ENCODE measurements at regions not wholly inside any gene's neighbourhood (a gene's known extent, or its start where the extent isn't known, plus 50 kb on each side); places are given as distances from the start of the nearest gene placed in this dataset.

DNA sequence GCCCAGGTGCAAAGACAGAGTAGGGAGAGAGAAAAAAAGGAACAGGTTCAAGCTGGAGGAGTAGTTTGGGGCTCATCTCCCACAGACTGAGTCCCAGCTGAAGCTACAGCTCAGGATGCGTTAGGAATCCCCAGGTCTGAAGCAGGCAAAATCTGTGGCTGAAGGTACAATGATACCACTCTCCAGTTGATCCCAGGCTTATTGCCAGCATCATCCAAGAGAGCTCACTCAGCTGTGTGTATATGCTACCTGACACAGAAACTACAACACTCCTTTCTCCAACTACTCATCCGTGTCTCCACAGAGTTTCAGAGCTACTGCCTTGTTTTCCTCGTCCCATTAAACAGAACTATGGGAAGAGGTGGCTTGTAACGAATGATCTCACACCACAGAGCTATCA lies 851.3 kb downstream of the GRID1 start:
- no CpG with 5 or more reads among the region's 4 CpGs for WGBS (ENCODE audit: insufficient coverage, low lambda C conversion rate)
- H3K36me3 ChIP-seq (ENCODE audit: control insufficient read depth, insufficient read depth, low read length), result no peaks in the 10 kb centered on the region
- no peak for DNase-seq
- no peak overlapping the region for H3K27ac ChIP-seq (ENCODE audit: low read length)
- no peak overlapping the region for H3K4me3 ChIP-seq (ENCODE audit: low read length)
- no peaks in the 10 kb centered on the region for H3K4me1 ChIP-seq (ENCODE audit: control insufficient read depth, insufficient read depth, low read length)
- H3K9me3 ChIP-seq (ENCODE audit: control insufficient read depth, low read depth, low read length), result no peaks in the 10 kb centered on the region
- no peaks in the 10 kb centered on the region for H3K27me3 ChIP-seq (ENCODE audit: control insufficient read depth, insufficient read depth, low read length)

DNA sequence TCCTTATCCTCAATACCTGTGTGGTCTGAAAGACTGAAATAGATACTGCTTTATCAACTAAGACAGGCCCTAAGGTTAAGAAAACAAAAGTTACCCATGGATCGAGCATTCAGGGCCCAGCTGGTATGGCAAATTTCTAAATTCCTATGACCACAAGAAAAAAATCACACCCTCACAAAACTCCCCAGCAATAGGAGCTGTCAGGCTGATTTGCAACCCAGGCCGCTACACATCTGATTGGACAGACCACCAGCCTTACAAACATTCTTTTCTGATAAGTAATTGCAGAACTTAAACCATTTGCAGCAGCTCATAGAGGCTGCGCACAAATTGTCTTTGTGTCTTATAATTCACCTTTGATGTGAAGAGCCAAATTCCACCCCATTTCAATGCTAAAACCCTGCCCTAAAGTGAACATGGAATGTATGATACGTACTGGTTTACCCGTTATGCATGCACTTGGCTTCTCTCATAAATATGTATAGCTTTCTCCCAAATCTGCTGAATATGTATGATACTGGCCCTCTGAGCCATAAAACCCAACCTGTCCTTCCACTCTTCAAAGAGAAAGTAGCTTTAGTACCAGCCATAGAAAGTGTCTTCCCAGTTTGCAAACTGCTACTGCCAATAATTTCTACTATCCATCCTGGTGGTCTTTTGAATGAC lies 842.5 kb downstream of the GRID1 start:
- no peak overlapping the region for H3K27ac ChIP-seq (ENCODE audit: low read length)
- DNase-seq, result no peak
- no CpG with 5 or more reads among the region's 5 CpGs for WGBS (ENCODE audit: insufficient coverage, low lambda C conversion rate)
- no peak overlapping the region for H3K4me3 ChIP-seq (ENCODE audit: low read length)
- no peaks in the 10 kb centered on the region for H3K9me3 ChIP-seq (ENCODE audit: control insufficient read depth, low read depth, low read length)
- H3K36me3 ChIP-seq (ENCODE audit: control insufficient read depth, insufficient read depth, low read length), result no peaks in the 10 kb centered on the region
- H3K27me3 ChIP-seq (ENCODE audit: control insufficient read depth, insufficient read depth, low read length), result no peaks in the 10 kb centered on the region
- no peaks in the 10 kb centered on the region for H3K4me1 ChIP-seq (ENCODE audit: control insufficient read depth, insufficient read depth, low read length)

DNA sequence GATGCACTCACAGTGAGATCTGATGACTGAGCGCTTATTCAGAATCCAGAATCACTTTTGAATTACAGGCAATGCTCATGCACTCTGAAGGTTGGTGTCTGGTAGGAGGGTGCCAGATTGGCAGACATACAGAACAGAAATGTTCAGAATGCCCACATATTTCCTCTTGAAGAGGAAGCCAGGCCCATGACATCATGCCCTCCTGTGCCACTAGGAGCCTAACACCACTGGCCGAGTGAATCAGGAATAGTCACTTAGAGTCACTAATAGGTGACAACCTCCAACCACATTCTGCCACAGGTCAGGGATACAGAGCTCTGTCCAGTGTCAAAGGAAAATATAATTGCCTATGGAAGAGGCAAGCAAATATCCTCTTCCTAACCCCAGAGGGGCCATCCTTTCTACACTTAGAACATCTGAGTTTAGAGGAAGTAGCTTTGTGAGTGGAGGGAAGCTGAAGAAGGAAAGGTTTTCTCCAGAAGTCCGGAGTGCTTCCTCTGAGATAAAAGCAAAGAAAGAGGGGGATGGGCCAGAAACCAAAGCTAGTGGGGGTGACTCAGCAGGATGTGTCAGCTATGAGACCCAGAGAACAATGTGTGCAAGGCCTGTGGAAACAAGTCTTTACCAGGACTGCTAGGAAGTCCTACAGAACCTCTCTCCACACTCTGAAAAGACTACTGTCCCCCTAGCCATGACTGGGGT lies 838.8 kb downstream of the GRID1 start:
- WGBS (ENCODE audit: insufficient coverage, low lambda C conversion rate), result no CpG with 5 or more reads among the region's 3 CpGs
- Histone ChIP-seq H3K4me3 (ENCODE audit: low read length) (no peak overlapping the region), H3K4me1 (ENCODE audit: control insufficient read depth, insufficient read depth, low read length) (no peaks in the 10 kb centered on the region), H3K36me3 (ENCODE audit: control insufficient read depth, insufficient read depth, low read length) (no peaks in the 10 kb centered on the region), H3K27ac (ENCODE audit: low read length) (no peak overlapping the region), H3K27me3 (ENCODE audit: control insufficient read depth, insufficient read depth, low read length) (peaks cover 3% of the 10 kb centered on the region), H3K9me3 (ENCODE audit: control insufficient read depth, low read depth, low read length) (no peaks in the 10 kb centered on the region)
- DNase-seq, result no peak

DNA sequence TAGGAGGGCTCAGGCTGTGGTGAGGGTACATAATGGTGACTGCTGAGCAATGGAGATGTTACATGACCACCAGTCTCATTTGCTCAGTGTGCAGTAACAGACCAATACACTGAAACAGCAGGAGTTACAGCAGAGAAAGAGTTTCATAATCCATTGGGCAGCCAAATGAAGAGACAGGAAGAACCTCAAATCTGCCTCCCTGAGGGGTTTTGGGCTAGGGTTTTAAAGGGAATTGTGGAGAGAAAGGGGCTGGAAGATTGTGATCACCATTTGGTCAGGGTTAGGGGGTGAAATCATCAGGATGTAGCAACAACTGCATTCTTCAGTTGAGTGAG lies 838.3 kb downstream of the GRID1 start:
- DNase-seq, result no peak
- peaks cover 3% of the 10 kb centered on the region for H3K27me3 ChIP-seq (ENCODE audit: control insufficient read depth, insufficient read depth, low read length)
- H3K27ac ChIP-seq (ENCODE audit: low read length), result no peak overlapping the region
- no peaks in the 10 kb centered on the region for H3K4me1 ChIP-seq (ENCODE audit: control insufficient read depth, insufficient read depth, low read length)
- H3K9me3 ChIP-seq (ENCODE audit: control insufficient read depth, low read depth, low read length), result no peaks in the 10 kb centered on the region
- no peaks in the 10 kb centered on the region for H3K36me3 ChIP-seq (ENCODE audit: control insufficient read depth, insufficient read depth, low read length)
- no peak overlapping the region for H3K4me3 ChIP-seq (ENCODE audit: low read length)

DNA sequence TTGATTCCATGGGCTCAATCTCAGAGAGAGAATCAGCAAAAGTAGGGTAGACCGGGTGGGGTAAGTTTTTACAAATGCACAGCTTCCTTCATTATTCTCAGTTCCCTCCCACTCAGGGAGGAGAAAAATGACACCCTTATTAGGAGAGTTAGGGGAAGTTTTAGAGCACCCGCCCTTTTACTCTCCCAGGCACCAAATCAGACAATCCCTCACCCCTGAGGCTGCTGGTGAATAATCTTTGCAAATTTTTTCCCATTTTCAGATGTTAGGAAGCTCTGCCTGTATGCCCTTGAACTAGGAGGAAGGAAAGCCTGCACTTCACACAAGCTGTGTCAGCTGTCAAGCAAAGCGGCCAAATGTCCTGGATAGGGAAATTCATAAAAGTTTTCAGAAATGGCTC lies 834.9 kb downstream of the GRID1 start:
- WGBS (ENCODE audit: insufficient coverage, low lambda C conversion rate), result no CpG with 5 or more reads among the region's 3 CpGs
- H3K27ac ChIP-seq (ENCODE audit: low read length), result no peak overlapping the region
- no peaks in the 10 kb centered on the region for H3K4me1 ChIP-seq (ENCODE audit: control insufficient read depth, insufficient read depth, low read length)
- H3K4me3 ChIP-seq (ENCODE audit: low read length), result no peak overlapping the region
- no peak for DNase-seq
- peaks cover 6% of the 10 kb centered on the region for H3K27me3 ChIP-seq (ENCODE audit: control insufficient read depth, insufficient read depth, low read length)
- H3K36me3 ChIP-seq (ENCODE audit: control insufficient read depth, insufficient read depth, low read length), result no peaks in the 10 kb centered on the region
- H3K9me3 ChIP-seq (ENCODE audit: control insufficient read depth, low read depth, low read length), result no peaks in the 10 kb centered on the region

DNA sequence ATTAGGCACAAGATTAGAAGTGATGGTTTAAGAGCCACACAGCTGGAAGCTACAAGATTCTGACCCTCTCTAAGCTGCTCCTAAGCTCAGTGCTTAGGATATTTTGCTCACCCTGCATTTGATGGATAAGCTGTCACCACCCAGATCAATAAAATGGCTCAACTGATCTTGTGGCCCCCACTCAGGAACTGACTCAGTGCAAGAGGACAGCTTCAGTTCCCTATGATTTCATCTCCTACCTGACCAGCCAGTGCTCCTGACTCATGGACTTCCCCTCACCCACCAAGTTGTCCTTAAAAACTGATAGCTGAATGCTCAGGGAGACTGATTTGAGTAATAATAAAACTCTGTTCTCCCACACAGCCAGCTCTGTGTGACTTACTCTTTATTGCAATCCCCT lies 833.8 kb downstream of the GRID1 start:
- H3K27ac ChIP-seq (ENCODE audit: low read length), result no peak overlapping the region
- H3K4me1 ChIP-seq (ENCODE audit: control insufficient read depth, insufficient read depth, low read length), result no peaks in the 10 kb centered on the region
- DNase-seq, result no peak
- H3K27me3 ChIP-seq (ENCODE audit: control insufficient read depth, insufficient read depth, low read length), result peaks cover 6% of the 10 kb centered on the region
- H3K36me3 ChIP-seq (ENCODE audit: control insufficient read depth, insufficient read depth, low read length), result no peaks in the 10 kb centered on the region
- H3K9me3 ChIP-seq (ENCODE audit: control insufficient read depth, low read depth, low read length), result no peaks in the 10 kb centered on the region
- H3K4me3 ChIP-seq (ENCODE audit: low read length), result no peak overlapping the region

DNA sequence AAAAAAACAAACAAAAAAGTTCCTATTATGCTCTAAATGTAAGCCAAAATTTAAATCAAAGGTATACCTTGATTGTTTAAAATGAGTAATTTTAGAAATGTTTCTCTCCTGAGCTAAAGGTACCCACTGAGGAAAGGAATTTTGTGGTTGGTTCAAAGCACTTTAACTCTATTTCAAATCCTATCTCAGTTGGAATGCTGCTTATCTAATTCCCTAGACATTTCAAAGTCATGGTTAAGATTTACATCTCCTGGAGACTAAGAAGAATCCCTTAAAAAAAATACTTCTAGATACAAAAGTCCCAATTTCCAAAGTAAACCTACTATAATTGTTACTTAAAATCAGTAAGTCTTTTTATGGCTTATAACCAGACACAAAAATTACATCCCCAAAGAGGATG lies 830.7 kb downstream of the GRID1 start:
- Histone ChIP-seq H3K27me3 (ENCODE audit: control insufficient read depth, insufficient read depth, low read length) (peaks cover 6% of the 10 kb centered on the region), H3K4me3 (ENCODE audit: low read length) (no peak overlapping the region), H3K27ac (ENCODE audit: low read length) (no peak overlapping the region), H3K4me1 (ENCODE audit: control insufficient read depth, insufficient read depth, low read length) (peaks cover 17% of the 10 kb centered on the region), H3K9me3 (ENCODE audit: control insufficient read depth, low read depth, low read length) (no peaks in the 10 kb centered on the region), H3K36me3 (ENCODE audit: control insufficient read depth, insufficient read depth, low read length) (no peaks in the 10 kb centered on the region)
- no peak for DNase-seq

DNA sequence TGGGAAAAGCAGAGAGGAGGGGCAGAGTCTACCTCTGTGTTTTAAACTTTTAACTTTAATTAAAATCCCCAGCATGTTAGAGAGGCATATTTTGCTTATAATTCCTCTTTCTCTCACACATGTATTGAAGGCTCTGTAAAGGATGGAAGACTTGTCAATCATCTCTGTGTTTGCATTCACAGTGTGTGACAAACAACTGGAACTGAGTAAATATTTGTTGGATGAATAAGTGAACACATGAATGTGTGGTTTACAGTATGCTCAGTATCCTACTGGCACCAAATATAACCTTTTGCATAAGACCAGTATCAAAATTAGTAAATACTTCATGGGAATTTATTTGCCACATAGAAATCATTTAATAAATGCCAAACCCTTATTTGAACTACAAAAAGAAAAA lies 829.0 kb downstream of the GRID1 start:
- Histone ChIP-seq H3K27ac (ENCODE audit: low read length) (no peak overlapping the region), H3K27me3 (ENCODE audit: control insufficient read depth, insufficient read depth, low read length) (peaks cover 3% of the 10 kb centered on the region), H3K4me1 (ENCODE audit: control insufficient read depth, insufficient read depth, low read length) (peaks cover 25% of the 10 kb centered on the region), H3K4me3 (ENCODE audit: low read length) (no peak overlapping the region), H3K36me3 (ENCODE audit: control insufficient read depth, insufficient read depth, low read length) (no peaks in the 10 kb centered on the region), H3K9me3 (ENCODE audit: control insufficient read depth, low read depth, low read length) (no peaks in the 10 kb centered on the region)
- DNase-seq, result no peak

DNA sequence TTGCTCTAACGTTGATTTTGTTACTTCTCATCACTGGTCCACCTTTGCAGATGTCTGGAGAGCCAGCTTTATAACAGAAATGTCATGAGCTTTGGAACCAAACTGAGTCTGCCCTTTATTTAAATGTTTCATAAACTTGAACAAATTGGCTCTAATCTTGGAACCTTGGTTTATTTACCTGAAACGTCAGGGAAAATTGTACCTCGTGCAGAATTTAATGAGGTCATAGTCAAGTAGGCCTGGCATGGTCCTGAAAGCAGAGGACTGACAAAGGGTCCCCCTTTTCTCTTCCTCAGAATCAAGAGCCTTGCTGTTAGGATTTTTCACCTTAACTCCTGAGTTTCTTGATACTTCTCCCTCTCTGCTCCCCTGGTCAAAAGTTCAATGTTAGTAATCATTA lies 828.0 kb downstream of the GRID1 start:
- Histone ChIP-seq H3K27me3 (ENCODE audit: control insufficient read depth, insufficient read depth, low read length) (no peaks in the 10 kb centered on the region), H3K36me3 (ENCODE audit: control insufficient read depth, insufficient read depth, low read length) (no peaks in the 10 kb centered on the region), H3K9me3 (ENCODE audit: control insufficient read depth, low read depth, low read length) (no peaks in the 10 kb centered on the region), H3K4me1 (ENCODE audit: control insufficient read depth, insufficient read depth, low read length) (peaks cover 28% of the 10 kb centered on the region), H3K27ac (ENCODE audit: low read length) (peak overlapping the region; percentile 80), H3K4me3 (ENCODE audit: low read length) (no peak overlapping the region)
- WGBS (ENCODE audit: insufficient coverage, low lambda C conversion rate), result 40% methylated on average over 1 of the region's 3 CpGs
- peak; percentile 52 to 85 for DNase-seq

DNA sequence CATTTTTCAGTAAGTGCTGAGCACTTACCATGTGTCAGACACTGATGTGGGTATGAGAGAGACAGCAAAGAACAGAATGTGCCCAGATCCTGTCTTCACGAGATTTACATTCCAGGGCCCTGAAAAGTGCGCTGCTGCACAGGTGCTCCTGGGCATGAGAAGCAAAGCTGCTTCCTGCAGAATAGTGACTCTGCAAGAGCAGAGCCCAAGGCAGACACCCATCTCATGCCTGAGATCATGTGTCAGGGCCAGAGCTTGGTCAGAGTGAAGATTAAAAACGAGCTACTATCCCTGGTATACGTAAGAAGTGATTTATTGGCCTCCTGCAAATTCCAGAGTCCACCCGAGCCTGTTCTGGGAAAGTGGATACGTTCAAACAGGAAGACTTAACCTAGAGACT lies 824.4 kb downstream of the GRID1 start:
- DNase-seq, result peak; percentile 89 to 94
- H3K27ac ChIP-seq (ENCODE audit: low read length), result peak overlapping the region; percentile 39

DNA sequence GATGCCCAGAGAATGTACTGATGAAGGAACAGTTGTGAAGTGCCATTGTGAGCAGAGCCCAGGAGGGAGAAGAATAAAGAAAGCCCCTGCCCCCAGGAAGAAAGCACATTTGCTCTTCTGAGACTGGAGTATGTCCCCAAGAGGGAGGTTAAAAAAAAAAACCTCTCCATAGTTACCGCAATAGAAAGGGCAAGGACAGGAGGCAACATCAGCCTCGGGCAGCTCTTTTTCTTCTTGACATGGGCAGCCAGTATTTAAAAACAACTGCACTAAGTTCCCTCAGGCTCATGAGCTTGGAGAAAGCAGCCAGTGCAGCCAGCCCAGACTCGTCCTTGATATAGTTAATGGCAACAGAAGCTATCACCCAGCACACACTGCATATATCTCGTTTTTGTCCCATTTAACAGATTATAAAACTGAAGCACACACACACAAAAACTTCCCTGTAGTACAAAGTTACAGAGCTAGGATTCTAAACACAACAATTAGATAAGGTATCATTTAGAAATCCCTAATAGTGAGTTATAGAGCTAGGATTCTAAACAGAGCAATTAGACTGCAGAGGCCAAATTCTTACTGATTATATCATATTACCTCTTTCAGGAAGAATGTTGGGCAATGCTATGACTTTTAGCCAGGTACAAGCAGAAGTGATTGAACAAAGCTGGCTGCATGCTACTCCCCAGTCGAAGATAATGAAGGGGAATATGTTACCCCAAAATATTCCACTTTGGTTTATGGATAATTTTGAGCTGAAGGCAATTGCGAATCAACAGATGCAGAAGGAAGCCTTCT lies 823.5 kb downstream of the GRID1 start:
- no peaks in the 10 kb centered on the region for H3K9me3 ChIP-seq (ENCODE audit: control insufficient read depth, low read depth, low read length)
- peak in 1 of 2 donors; percentile 26 for DNase-seq
- no CpG with 5 or more reads among the region's 6 CpGs for WGBS (ENCODE audit: insufficient coverage, low lambda C conversion rate)
- peaks cover 30% of the 10 kb centered on the region for H3K4me1 ChIP-seq (ENCODE audit: control insufficient read depth, insufficient read depth, low read length)
- H3K4me3 ChIP-seq (ENCODE audit: low read length), result no peak overlapping the region
- H3K27me3 ChIP-seq (ENCODE audit: control insufficient read depth, insufficient read depth, low read length), result no peaks in the 10 kb centered on the region
- no peaks in the 10 kb centered on the region for H3K36me3 ChIP-seq (ENCODE audit: control insufficient read depth, insufficient read depth, low read length)
- peak overlapping the region; percentile 39 for H3K27ac ChIP-seq (ENCODE audit: low read length)

More for the DNA sequence above, 824.4 kb downstream of the GRID1 start:
- Histone ChIP-seq H3K27me3 (ENCODE audit: control insufficient read depth, insufficient read depth, low read length) (no peaks in the 10 kb centered on the region), H3K4me1 (ENCODE audit: control insufficient read depth, insufficient read depth, low read length) (peaks cover 31% of the 10 kb centered on the region), H3K9me3 (ENCODE audit: control insufficient read depth, low read depth, low read length) (no peaks in the 10 kb centered on the region), H3K36me3 (ENCODE audit: control insufficient read depth, insufficient read depth, low read length) (no peaks in the 10 kb centered on the region), H3K4me3 (ENCODE audit: low read length) (no peak overlapping the region)
- no CpG with 5 or more reads among the region's 6 CpGs for WGBS (ENCODE audit: insufficient coverage, low lambda C conversion rate)

Measured in large intestine (tissue), 3 donors.